OCI-LY7 (cell line): ENCODE measurements at regions not wholly inside any gene's neighbourhood (a gene's known extent, or its start where the extent isn't known, plus 50 kb on each side); places are given as distances from the start of the nearest gene placed in this dataset.

ENCODE experiments used
- BruUV-seq: library from RNA; stranded (reverse); fragments of 400-500 nt; replicated peaks from 2 replicates; lab custom pipeline; 2021; lab: Mats Ljungman, UMichigan
- CTCF ChIA-PET: fragments of 300-600 bp; sonication (Branson Sonifier 250); formaldehyde crosslinking; loops from one replicate; lab custom pipeline; 2022; ENCODE audit warnings: antibody characterized with exemption; ENCODE audit not compliant: unreplicated experiment; lab: Charles Lee
- POLR2A ChIA-PET: fragments of 300-600 bp; sonication (Branson Sonifier 250); formaldehyde crosslinking; loops from one replicate; lab custom pipeline; 2022; ENCODE audit warnings: antibody characterized with exemption; lab: Charles Lee
- DNase-seq: peaks from one replicate; pipeline ENCODE4 v3.0.0-alpha.2; 2015; ENCODE audit warnings: low spot score
- H2AFZ ChIP-seq: fragments of 200-600 bp; sonication (generic), shearing (Covaris generic); 2 replicates; pipeline ENCODE4 v1.6.1; 2014; ENCODE audit warnings: mild to moderate bottlenecking, antibody characterized with exemption, low read length, moderate library complexity
- H3K27ac ChIP-seq: fragments of 200-600 bp; sonication (generic); 2 replicates; pipeline ENCODE4 v1.5.1; 2014; ENCODE audit warnings: mixed run types, low read depth, mild to moderate bottlenecking, moderate library complexity, low read length, inconsistent platforms; ENCODE audit not compliant: poor library complexity, severe bottlenecking
- H3K36me3 ChIP-seq: fragments of 200-600 bp; sonication (generic); 2 replicates; pipeline ENCODE4 v1.6.1; 2014; ENCODE audit warnings: mild to moderate bottlenecking, antibody characterized with exemption, low read length, moderate library complexity, mixed read lengths; ENCODE audit not compliant: insufficient read depth
- H3K4me1 ChIP-seq: fragments of 200-600 bp; sonication (generic); 2 replicates; pipeline ENCODE4 v1.5.1; 2014; ENCODE audit warnings: mild to moderate bottlenecking, low read length; ENCODE audit not compliant: insufficient read depth, poor library complexity, severe bottlenecking
- H3K4me2 ChIP-seq: fragments of 200-600 bp; sonication (generic); 2 replicates; pipeline ENCODE4 v1.6.1; 2014; ENCODE audit warnings: mild to moderate bottlenecking, low read length
- H3K4me3 ChIP-seq: fragments of 200-600 bp; sonication (generic); 2 replicates; pipeline ENCODE4 v1.5.1; 2014; ENCODE audit warnings: mild to moderate bottlenecking, low read depth, low read length; ENCODE audit not compliant: poor library complexity, severe bottlenecking
- H3K79me2 ChIP-seq: fragments of 200-600 bp; sonication (generic); 2 replicates; pipeline ENCODE4 v1.6.1; 2016; ENCODE audit warnings: low read depth, mild to moderate bottlenecking, low read length, moderate library complexity, mixed read lengths; ENCODE audit not compliant: insufficient read depth
- H3K9me2 ChIP-seq: fragments of 200-600 bp; sonication (generic); 2 replicates; pipeline ENCODE4 v1.6.1; 2016; ENCODE audit warnings: mild to moderate bottlenecking, low read length, mixed read lengths; ENCODE audit not compliant: insufficient read depth
- H3K9me3 ChIP-seq: fragments of 200-600 bp; sonication (generic); 2 replicates; pipeline ENCODE4 v1.6.1; 2014; ENCODE audit warnings: mild to moderate bottlenecking, mixed run types, low read length, mixed read lengths
- H4K20me1 ChIP-seq: fragments of 200-600 bp; sonication (generic); 2 replicates; pipeline ENCODE4 v1.6.1; 2014; ENCODE audit warnings: mild to moderate bottlenecking, antibody characterized with exemption, low read length, moderate library complexity, mixed read lengths; ENCODE audit not compliant: insufficient read depth
- CTCF ChIP-seq: fragments of 200-600 bp; sonication (generic); conservative IDR thresholded peaks from 2 replicates; pipeline ENCODE4 v1.5.1; 2014; ENCODE audit warnings: mild to moderate bottlenecking, antibody characterized with exemption, low read length, moderate library complexity, mixed read lengths
- EZH2phosphoT487 ChIP-seq: fragments of 200-600 bp; sonication (generic); IDR thresholded peaks from 2 replicates; pipeline ENCODE4 v1.6.1; 2018; ENCODE audit warnings: low read depth, borderline replicate concordance, mild to moderate bottlenecking, mixed run types, antibody characterized with exemption, low read length, moderate library complexity, mixed read lengths
- intact Hi-C: fragments of 100-400 bp; cut with micrococcal nuclease; formaldehyde crosslinking; loops from one replicate; pipeline ENCODE4 v1.10.0; 2022; ENCODE audit not compliant: unreplicated experiment

DNA sequence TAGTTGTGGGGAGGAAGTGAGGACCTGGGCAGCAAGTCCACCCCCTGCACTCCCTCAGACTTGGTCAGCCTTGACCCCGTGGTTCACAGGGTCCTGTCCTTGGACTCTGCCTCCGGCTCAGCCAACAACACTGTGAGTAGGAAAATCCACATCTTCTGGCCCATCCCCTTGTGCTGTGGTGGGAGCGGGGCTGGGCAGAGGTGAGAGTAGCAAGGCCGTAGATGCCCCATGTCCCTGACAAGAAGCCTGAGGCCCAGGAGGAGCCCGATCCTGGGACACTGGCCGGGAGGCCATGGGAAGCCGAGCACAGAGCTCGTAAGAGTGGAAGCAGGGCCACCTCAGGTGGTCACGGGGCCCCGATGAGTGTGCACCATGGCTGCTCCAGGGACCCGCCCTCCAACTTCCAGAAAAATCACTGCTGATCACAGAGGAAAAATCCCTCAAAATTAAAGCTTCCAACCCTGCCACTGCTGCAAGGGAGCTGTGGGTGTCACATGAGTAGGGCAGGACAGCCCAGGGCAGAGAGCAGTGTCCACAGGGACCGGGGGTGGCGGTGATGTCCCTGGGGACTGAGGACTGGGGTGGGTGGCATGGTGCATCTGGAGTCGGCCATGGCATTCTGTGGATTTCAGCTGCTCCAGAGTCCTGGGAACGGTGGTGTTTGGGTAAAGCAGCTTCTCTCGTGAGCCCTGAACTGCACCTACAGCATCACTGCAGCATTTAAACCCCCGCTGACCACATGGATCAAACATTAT lies 189.4 kb downstream of the DLL1 start:
- Histone ChIP-seq H3K4me1 (peaks cover 4% of the 10 kb centered on the region), H3K36me3 (no peaks in the 10 kb centered on the region), H3K9me2 (no peaks in the 10 kb centered on the region), H3K4me3 (no peak overlapping the region), H3K4me2 (no peak overlapping the region), H3K27ac (no peak overlapping the region), H3K9me3 (no peaks in the 10 kb centered on the region), H4K20me1 (no peaks in the 10 kb centered on the region), H3K79me2 (no peaks in the 10 kb centered on the region), H2AFZ (no peak overlapping the region)
- ChIA-PET POLR2A (no interaction called here), CTCF (no interaction called here)
- intact Hi-C loops: no loop called here
- TF ChIP-seq CTCF: no peak
- TF ChIP-seq EZH2phosphoT487: no peak
- BruUV-seq: no TSS peak
- no peak for DNase-seq

GRCh38 chr6:170100046-170100445 lies 190.8 kb downstream of the DLL1 start:
- peaks cover 4% of the 10 kb centered on the region for H3K4me1 ChIP-seq
- TF ChIP-seq CTCF: no peak
- TF ChIP-seq EZH2phosphoT487: no peak
- BruUV-seq: no TSS peak
- H3K36me3 ChIP-seq: no peaks in the 10 kb centered on the region
- no peak overlapping the region for H3K4me2 ChIP-seq
- H3K27ac ChIP-seq: no peak overlapping the region
- CTCF ChIA-PET: no interaction called here
- no peak overlapping the region for H2AFZ ChIP-seq
- no peaks in the 10 kb centered on the region for H3K9me2 ChIP-seq
- no peak for DNase-seq
- no peaks in the 10 kb centered on the region for H3K79me2 ChIP-seq
- no peaks in the 10 kb centered on the region for H4K20me1 ChIP-seq
- H3K9me3 ChIP-seq: no peaks in the 10 kb centered on the region
- intact Hi-C loops: no loop called here
- POLR2A ChIA-PET: interaction anchor here (0.8 kb wide), 1 partner anchor 16 kb away, joined by 3 read pairs; no protein-coding TSS in a partner anchor
- no peak overlapping the region for H3K4me3 ChIP-seq

GRCh38 chr6:170099387-170099786 lies 191.5 kb downstream of the DLL1 start:
- Histone ChIP-seq H3K4me3 (no peak overlapping the region), H3K4me1 (peaks cover 4% of the 10 kb centered on the region), H3K9me2 (no peaks in the 10 kb centered on the region), H4K20me1 (no peaks in the 10 kb centered on the region), H3K36me3 (no peaks in the 10 kb centered on the region), H3K9me3 (no peaks in the 10 kb centered on the region), H3K27ac (no peak overlapping the region), H2AFZ (no peak overlapping the region), H3K79me2 (no peaks in the 10 kb centered on the region), H3K4me2 (no peak overlapping the region)
- no peak for DNase-seq
- TF ChIP-seq CTCF: no peak
- no peak for TF ChIP-seq EZH2phosphoT487
- intact Hi-C loops: no loop called here
- CTCF ChIA-PET: no interaction called here
- POLR2A ChIA-PET: interaction anchor here (0.8 kb wide), 1 partner anchor 16 kb away, joined by 3 read pairs; no protein-coding TSS in a partner anchor
- BruUV-seq: no TSS peak
